KMS-11 (cell line): ENCODE measurements at regions not wholly inside any gene's neighbourhood (a gene's known extent, or its start where the extent isn't known, plus 50 kb on each side); places are given as distances from the start of the nearest gene placed in this dataset.

Experiments used
- H2AFZ ChIP-seq: fragments of 200-600 bp; sonication (generic); 2 replicates; pipeline ENCODE4 v1.6.1; 2016; ENCODE audit warnings: antibody characterized with exemption, mixed run types, low read depth
- H3K27ac ChIP-seq: fragments of 200-600 bp; sonication (generic); 2 replicates; pipeline ENCODE4 v1.6.1; 2016; ENCODE audit warnings: mild to moderate bottlenecking, mixed run types
- H3K27me3 ChIP-seq: fragments of 200-600 bp; sonication (generic); 2 replicates; pipeline ENCODE4 v1.6.1; 2017; ENCODE audit warnings: mild to moderate bottlenecking, low read depth, mixed run types, moderate library complexity; ENCODE audit not compliant: insufficient read depth
- H3K36me3 ChIP-seq: fragments of 200-600 bp; sonication (generic); 2 replicates; pipeline ENCODE4 v1.6.1; 2017; ENCODE audit warnings: mild to moderate bottlenecking, mixed run types; ENCODE audit not compliant: insufficient read depth
- H3K4me1 ChIP-seq: fragments of 200-600 bp; sonication (generic); 2 replicates; pipeline ENCODE4 v1.6.1; 2016; ENCODE audit warnings: mild to moderate bottlenecking, low read depth, mixed run types; ENCODE audit not compliant: poor library complexity, severe bottlenecking
- H3K4me2 ChIP-seq: fragments of 200-600 bp; sonication (generic); 2 replicates; pipeline ENCODE4 v1.7.0; 2016; ENCODE audit warnings: mild to moderate bottlenecking, mixed run types
- H3K4me3 ChIP-seq: fragments of 200-600 bp; sonication (generic); IDR thresholded peaks from 2 replicates; pipeline ENCODE4 v1.6.1; 2017; ENCODE audit warnings: low read depth, low read length, mixed read lengths; ENCODE audit not compliant: insufficient read depth
- H3K79me2 ChIP-seq: fragments of 200-600 bp; sonication (generic); 2 replicates; pipeline ENCODE4 v1.6.1; 2016; ENCODE audit warnings: low read depth, mixed run types; ENCODE audit not compliant: insufficient read depth
- H3K9ac ChIP-seq: fragments of 200-600 bp; sonication (generic); 2 replicates; pipeline ENCODE4 v1.6.1; 2016; ENCODE audit warnings: mild to moderate bottlenecking, mixed run types
- H4K20me1 ChIP-seq: fragments of 200-600 bp; sonication (generic); 2 replicates; pipeline ENCODE4 v1.6.1; 2016; ENCODE audit warnings: mild to moderate bottlenecking, mixed run types; ENCODE audit not compliant: insufficient read depth
- TF ChIP-seq, protein P1 (sequence below): fragments of 200-600 bp; sonication (generic); conservative IDR thresholded peaks from 2 replicates; pipeline ENCODE4 v1.6.1; 2017; ENCODE audit warnings: low read depth, mild to moderate bottlenecking, antibody characterized with exemption, low read length, moderate library complexity, mixed read lengths

DNA sequence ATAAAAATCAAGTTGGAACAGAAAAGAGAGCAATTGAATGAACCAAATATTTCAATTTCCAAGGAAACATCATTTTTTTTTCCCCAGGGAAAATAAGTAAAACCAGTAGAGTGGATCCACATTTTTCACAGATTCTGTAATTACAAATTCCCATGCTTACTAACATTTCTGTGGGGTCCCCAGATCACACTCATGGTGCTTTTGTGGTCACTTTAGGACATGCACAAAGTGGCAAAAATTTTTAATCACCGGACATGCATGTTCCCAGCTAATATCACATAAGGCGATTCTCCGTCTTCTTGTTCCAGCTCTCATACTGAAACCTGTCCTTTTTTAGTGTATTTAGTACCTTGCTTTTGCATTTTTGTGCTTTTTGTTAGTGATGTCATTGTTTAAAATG lies 748.2 kb upstream of the SLITRK1 start:
- Histone ChIP-seq H4K20me1 (no peaks in the 10 kb centered on the region), H3K79me2 (no peaks in the 10 kb centered on the region), H3K36me3 (no peaks in the 10 kb centered on the region), H3K27me3 (no peaks in the 10 kb centered on the region), H3K9ac (no peak overlapping the region), H3K4me2 (no peak overlapping the region), H2AFZ (no peak overlapping the region), H3K4me1 (no peaks in the 10 kb centered on the region), H3K27ac (no peak overlapping the region), H3K4me3 (no peak overlapping the region)
- TF ChIP-seq, protein P1, sequence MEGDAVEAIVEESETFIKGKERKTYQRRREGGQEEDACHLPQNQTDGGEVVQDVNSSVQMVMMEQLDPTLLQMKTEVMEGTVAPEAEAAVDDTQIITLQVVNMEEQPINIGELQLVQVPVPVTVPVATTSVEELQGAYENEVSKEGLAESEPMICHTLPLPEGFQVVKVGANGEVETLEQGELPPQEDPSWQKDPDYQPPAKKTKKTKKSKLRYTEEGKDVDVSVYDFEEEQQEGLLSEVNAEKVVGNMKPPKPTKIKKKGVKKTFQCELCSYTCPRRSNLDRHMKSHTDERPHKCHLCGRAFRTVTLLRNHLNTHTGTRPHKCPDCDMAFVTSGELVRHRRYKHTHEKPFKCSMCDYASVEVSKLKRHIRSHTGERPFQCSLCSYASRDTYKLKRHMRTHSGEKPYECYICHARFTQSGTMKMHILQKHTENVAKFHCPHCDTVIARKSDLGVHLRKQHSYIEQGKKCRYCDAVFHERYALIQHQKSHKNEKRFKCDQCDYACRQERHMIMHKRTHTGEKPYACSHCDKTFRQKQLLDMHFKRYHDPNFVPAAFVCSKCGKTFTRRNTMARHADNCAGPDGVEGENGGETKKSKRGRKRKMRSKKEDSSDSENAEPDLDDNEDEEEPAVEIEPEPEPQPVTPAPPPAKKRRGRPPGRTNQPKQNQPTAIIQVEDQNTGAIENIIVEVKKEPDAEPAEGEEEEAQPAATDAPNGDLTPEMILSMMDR, result no peak

DNA sequence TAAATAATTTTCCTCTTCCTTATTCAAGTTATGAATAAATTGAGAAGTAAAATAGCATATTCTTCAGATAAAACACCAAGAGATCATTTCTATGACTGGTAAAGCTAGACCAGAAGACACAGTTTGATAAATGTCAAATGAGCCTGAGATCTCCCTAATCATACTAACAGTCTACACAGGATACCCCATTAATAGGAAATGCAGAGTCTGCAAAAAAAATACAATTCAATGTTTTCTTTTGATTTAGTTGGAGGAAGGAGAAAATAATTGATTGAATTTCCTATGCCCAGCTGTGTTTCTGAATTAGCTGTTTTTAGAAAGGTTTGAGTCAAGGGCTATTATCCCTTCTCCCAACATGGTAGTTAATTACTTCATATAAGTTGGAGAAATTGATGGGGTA lies 734.6 kb upstream of the SLITRK1 start:
- Histone ChIP-seq H3K4me1 (no peaks in the 10 kb centered on the region), H2AFZ (no peak overlapping the region), H4K20me1 (no peaks in the 10 kb centered on the region), H3K79me2 (no peaks in the 10 kb centered on the region), H3K4me2 (no peak overlapping the region), H3K36me3 (no peaks in the 10 kb centered on the region), H3K27ac (no peak overlapping the region), H3K27me3 (no peaks in the 10 kb centered on the region), H3K4me3 (no peak overlapping the region), H3K9ac (no peak overlapping the region)
- TF ChIP-seq, protein P1, result no peak

DNA sequence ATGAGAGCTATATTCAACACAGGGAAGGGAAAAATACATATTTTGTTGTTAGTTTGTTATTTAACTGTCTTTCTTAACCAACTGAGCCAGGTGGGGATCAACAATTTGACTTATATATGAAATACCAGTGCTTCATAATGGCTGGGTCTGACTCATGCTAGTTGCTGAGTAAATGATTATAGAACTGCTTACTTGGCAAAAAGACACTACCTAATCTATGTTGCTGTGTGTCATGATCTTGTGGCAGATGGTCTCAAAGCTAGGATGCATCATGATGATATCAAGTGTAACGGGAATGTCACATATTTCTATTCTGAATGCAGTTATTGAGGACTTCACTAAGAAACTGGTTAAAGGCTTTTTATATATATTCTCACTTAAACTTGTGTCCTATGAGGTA lies 727.4 kb upstream of the SLITRK1 start:
- Histone ChIP-seq H3K79me2 (no peaks in the 10 kb centered on the region), H3K36me3 (no peaks in the 10 kb centered on the region), H4K20me1 (no peaks in the 10 kb centered on the region), H3K4me1 (no peaks in the 10 kb centered on the region), H3K9ac (no peak overlapping the region), H3K27me3 (no peaks in the 10 kb centered on the region), H3K4me3 (no peak overlapping the region), H2AFZ (no peak overlapping the region), H3K4me2 (no peak overlapping the region), H3K27ac (no peak overlapping the region)
- TF ChIP-seq, protein P1, result no peak

DNA sequence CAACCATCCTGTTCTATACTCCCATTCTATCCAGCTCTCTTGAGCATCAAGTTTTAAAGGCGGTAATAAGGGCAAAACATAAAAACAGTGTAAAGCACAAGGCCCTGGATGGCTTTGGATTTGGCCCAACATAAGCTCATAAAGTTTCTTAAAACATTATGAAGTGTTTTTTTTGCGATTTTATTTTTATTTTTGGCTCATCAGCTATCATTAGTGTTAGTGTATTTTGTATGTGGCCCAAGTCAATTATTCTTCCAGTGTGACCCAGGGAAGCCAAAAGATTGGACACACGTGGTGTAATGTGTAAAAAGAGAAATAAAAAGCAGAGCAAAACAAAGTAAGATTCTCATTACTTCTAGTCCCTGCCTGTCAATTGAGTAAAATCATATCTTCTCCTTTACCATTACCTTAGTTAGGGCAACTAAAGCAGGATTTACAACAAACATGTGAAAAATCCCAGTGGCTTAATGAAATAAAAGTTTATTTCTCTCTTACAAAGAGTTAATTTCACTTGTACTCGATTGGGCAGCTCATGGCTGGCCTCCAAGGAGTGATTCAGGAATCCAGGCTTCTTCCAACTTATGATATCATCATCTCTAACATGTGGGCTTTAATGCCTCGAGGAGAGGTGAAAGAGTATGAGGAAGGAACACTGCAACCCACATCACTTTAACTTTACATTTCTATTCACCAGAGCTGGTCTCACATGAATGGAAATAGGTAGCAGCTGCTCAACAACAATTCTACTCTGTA lies 725.2 kb upstream of the SLITRK1 start:
- H3K4me2 ChIP-seq, result no peak overlapping the region
- TF ChIP-seq, protein P1, result no peak
- H3K9ac ChIP-seq, result no peak overlapping the region
- H4K20me1 ChIP-seq, result no peaks in the 10 kb centered on the region
- H3K27ac ChIP-seq, result no peak overlapping the region
- H2AFZ ChIP-seq, result no peak overlapping the region
- no peaks in the 10 kb centered on the region for H3K79me2 ChIP-seq
- no peaks in the 10 kb centered on the region for H3K36me3 ChIP-seq
- H3K4me1 ChIP-seq, result no peaks in the 10 kb centered on the region
- H3K27me3 ChIP-seq, result no peaks in the 10 kb centered on the region
- no peak overlapping the region for H3K4me3 ChIP-seq
